HepG2 (cell line): ENCODE measurements at regions not wholly inside any gene's neighbourhood (a gene's known extent, or its start where the extent isn't known, plus 50 kb on each side); places are given as distances from the start of the nearest gene placed in this dataset.

Experiments used
- ATAC-seq: fragments of 200-7000 bp; cut with Tn5 transposase; 3 replicates; pipeline ENCODE4 v1.9.1; 2020; ENCODE audit warnings: mild to moderate bottlenecking, moderate library complexity
- BruUV-seq: library from RNA; stranded (reverse); fragments of 400-500 nt; replicated peaks from 2 replicates; lab custom pipeline; 2021; lab: Mats Ljungman, UMichigan
- CTCF ChIA-PET: fragments of 300-600 bp; formaldehyde crosslinking; extraction: SDS; loops from one replicate; lab custom pipeline; 2021; ENCODE audit warnings: low total read pairs, inconsistent platforms, low intra/inter-chr PET ratio; lab: Yijun Ruan, JAX
- POLR2A ChIA-PET: fragments of 350-600 bp; sonication (Branson Sonifier 250); formaldehyde crosslinking; loops from one replicate; lab custom pipeline; 2020; ENCODE audit warnings: antibody characterized with exemption, inconsistent platforms; lab: Yijun Ruan, JAX
- DNase-seq: peaks from one replicate; pipeline ENCODE4 v3.0.0-alpha.2; 2015; ENCODE audit warnings: low spot score
- FAIRE-seq: peaks from 3 replicates; lab custom pipeline; 2011; peaks lifted over from hg19 to GRCh38; lab: Jason Lieb, UNC
- H2AFZ ChIP-seq: one replicate; pipeline ENCODE4 v1.6.1; 2011; ENCODE audit warnings: low read length, inconsistent platforms
- H3K27ac ChIP-seq: fragments of 300-600 bp; 3 replicates; pipeline ENCODE4 v1.8.0; 2011; ENCODE audit warnings: mixed run types, mild to moderate bottlenecking, mixed read lengths, low read length, inconsistent platforms; ENCODE audit not compliant: insufficient read depth; ENCODE audit errors: extremely low read length
- H3K27me3 ChIP-seq, 2 experiments: fragments of 200-600 bp in 1 of 2; 2 replicates in 1 of 2; 3 replicates in 1 of 2; pipeline versions ENCODE4 v1.6.0 to v1.8.0; 2011; ENCODE audit warnings: low read length in 2 of 2, mild to moderate bottlenecking in 2 of 2, moderate library complexity in 2 of 2, inconsistent platforms in 1 of 2; ENCODE audit not compliant: insufficient read depth in 2 of 2, control insufficient read depth in 1 of 2
- H3K36me3 ChIP-seq, 2 experiments: fragments of 200-600 bp in 1 of 2; replicated peaks in 1 of 2; 2 replicates in 1 of 2; 3 replicates in 1 of 2; pipeline versions ENCODE4 v1.5.1 to v1.8.0; 2011; ENCODE audit warnings: low read length in 2 of 2, inconsistent platforms in 1 of 2; ENCODE audit not compliant: insufficient read depth in 2 of 2, control insufficient read depth in 1 of 2
- H3K4me1 ChIP-seq: 2 replicates; pipeline ENCODE4 v1.5.1; 2012; ENCODE audit warnings: low read length, inconsistent platforms; ENCODE audit not compliant: insufficient read depth
- H3K4me2 ChIP-seq: 2 replicates; pipeline ENCODE4 v1.6.0; 2011; ENCODE audit warnings: low read depth, low read length, inconsistent platforms
- H3K4me3 ChIP-seq, 3 experiments: fragments of 200-600 bp in 1 of 3; sonication (generic), shearing (Covaris generic) in 1 of 3; replicated peaks in 1 of 3; 2 replicates each; pipeline ENCODE4 v1.5.1; 2011 to 2016; ENCODE audit warnings: low read length in 3 of 3, inconsistent platforms in 2 of 3, low read depth in 2 of 3, mild to moderate bottlenecking in 2 of 3, control low read depth in 1 of 3, mixed read lengths in 1 of 3; ENCODE audit not compliant: insufficient read depth in 1 of 3
- H3K79me2 ChIP-seq: one replicate; pipeline ENCODE4 v1.6.1; 2011; ENCODE audit warnings: low read length, inconsistent platforms; ENCODE audit not compliant: insufficient read depth
- H3K9ac ChIP-seq: 2 replicates; pipeline ENCODE4 v1.6.0; 2011; ENCODE audit warnings: mild to moderate bottlenecking, low read depth, low read length, inconsistent platforms; ENCODE audit not compliant: insufficient read depth
- H3K9me3 ChIP-seq: 2 replicates; pipeline ENCODE4 v1.5.1; 2012; ENCODE audit warnings: mild to moderate bottlenecking, low read length
- H4K20me1 ChIP-seq: 2 replicates; pipeline ENCODE4 v1.6.0; 2011; ENCODE audit warnings: inconsistent platforms, mild to moderate bottlenecking, low read length, moderate library complexity; ENCODE audit not compliant: insufficient read depth
- BRCA1 ChIP-seq: sonication (generic); formaldehyde crosslinking; IDR thresholded peaks from 2 replicates; pipeline ENCODE4 v1.4.0; 2020; ENCODE audit warnings: missing genetic modification reagents
- HDAC6 ChIP-seq: fragments of 200-600 bp; sonication (generic); IDR thresholded peaks from 2 replicates; pipeline ENCODE4 v1.7.0; 2017; ENCODE audit warnings: mild to moderate bottlenecking, antibody characterized with exemption, low read length, low read depth
- MBNL3 ChIP-seq: fragments of 250-450 bp; sonication (Bioruptor Pico); conservative IDR thresholded peaks from 2 replicates; pipeline ENCODE4 v1.8.0; 2022; ENCODE audit warnings: mild to moderate bottlenecking, inconsistent platforms
- PATZ1 ChIP-seq: sonication (generic); formaldehyde crosslinking; IDR thresholded peaks from 2 replicates; pipeline ENCODE4 v1.4.0; 2020; ENCODE audit warnings: missing genetic modification reagents
- PTBP1 ChIP-seq: fragments of 200-400 bp; formaldehyde crosslinking; IDR thresholded peaks from 2 replicates; pipeline ENCODE4 v1.6.1; 2018; ENCODE audit warnings: low read length, low read depth; ENCODE audit not compliant: poor library complexity, severe bottlenecking
- SMYD3 ChIP-seq: sonication (generic); formaldehyde crosslinking; IDR thresholded peaks from 2 replicates; pipeline ENCODE4 v1.8.1; 2023; ENCODE audit warnings: mild to moderate bottlenecking, missing genetic modification reagents
- ZBTB1 ChIP-seq: sonication (generic); formaldehyde crosslinking; IDR thresholded peaks from 2 replicates; pipeline ENCODE4 v1.4.0; 2020; ENCODE audit warnings: missing genetic modification reagents, borderline replicate concordance
- ZNF20 ChIP-seq: sonication (generic); formaldehyde crosslinking; IDR thresholded peaks from 2 replicates; pipeline ENCODE4 v1.4.0; 2020; ENCODE audit warnings: mild to moderate bottlenecking, moderate library complexity, missing genetic modification reagents
- in situ Hi-C: cut with HindIII; loops from 2 replicates; pipeline ENCODE4 v1.10.0; 2017; ENCODE audit warnings: low pct_unique_long_range_greater_than_20kb; ENCODE audit not compliant: extremely low pct_ligation_motif_present
- intact Hi-C: fragments of 100-400 bp; cut with micrococcal nuclease; formaldehyde crosslinking; loops from one replicate; pipeline ENCODE4 v1.10.0; 2022; ENCODE audit not compliant: unreplicated experiment
- TF ChIP-seq, protein P1 (sequence below), 2 experiments: sonication (generic) in 1 of 2; formaldehyde crosslinking in 1 of 2; IDR thresholded peaks; 2 replicates each; pipeline versions ENCODE4 v1.6.1 to v1.9.0; 2014 to 2022; ENCODE audit warnings: antibody characterized with exemption in 1 of 2, borderline replicate concordance in 1 of 2, inconsistent platforms in 1 of 2, low read depth in 1 of 2, missing genetic modification reagents in 1 of 2
- TF ChIP-seq, protein P2 (sequence below): sonication (generic); formaldehyde crosslinking; IDR thresholded peaks from 2 replicates; pipeline ENCODE4 v1.5.1; 2020; ENCODE audit warnings: mild to moderate bottlenecking, missing genetic modification reagents
- TF ChIP-seq, protein P3 (sequence below): sonication (generic); formaldehyde crosslinking; IDR thresholded peaks from 2 replicates; pipeline ENCODE4 v1.8.0; 2022; ENCODE audit warnings: missing genetic modification reagents, mild to moderate bottlenecking, borderline replicate concordance
- TF ChIP-seq, protein P4 (sequence below): IDR thresholded peaks from 2 replicates; pipeline ENCODE4 v1.6.1; 2016; ENCODE audit warnings: low read depth, borderline replicate concordance

- no peak overlapping the region for H3K4me2 ChIP-seq
- ChIA-PET CTCF (no interaction called here), POLR2A (no interaction called here)
- intact Hi-C loops, result no loop called here
- FAIRE-seq (no peak), ATAC-seq (no peak), DNase-seq (no peak)
- no peaks in the 10 kb centered on the region for H3K36me3 ChIP-seq
- H3K27me3 ChIP-seq, result no peaks in the 10 kb centered on the region
- no peak overlapping the region for H3K27ac ChIP-seq
- no peak overlapping the region for H3K4me3 ChIP-seq
- no peaks in the 10 kb centered on the region for H3K79me2 ChIP-seq
- no peaks in the 10 kb centered on the region for H3K9me3 ChIP-seq
- no TSS peak for BruUV-seq
- in situ Hi-C loops, result no loop called here
- H2AFZ ChIP-seq, result no peak overlapping the region
- no peaks in the 10 kb centered on the region for H3K4me1 ChIP-seq
- no peaks in the 10 kb centered on the region for H4K20me1 ChIP-seq
- H3K9ac ChIP-seq, result no peak overlapping the region
- TF ChIP-seq, protein P1, sequence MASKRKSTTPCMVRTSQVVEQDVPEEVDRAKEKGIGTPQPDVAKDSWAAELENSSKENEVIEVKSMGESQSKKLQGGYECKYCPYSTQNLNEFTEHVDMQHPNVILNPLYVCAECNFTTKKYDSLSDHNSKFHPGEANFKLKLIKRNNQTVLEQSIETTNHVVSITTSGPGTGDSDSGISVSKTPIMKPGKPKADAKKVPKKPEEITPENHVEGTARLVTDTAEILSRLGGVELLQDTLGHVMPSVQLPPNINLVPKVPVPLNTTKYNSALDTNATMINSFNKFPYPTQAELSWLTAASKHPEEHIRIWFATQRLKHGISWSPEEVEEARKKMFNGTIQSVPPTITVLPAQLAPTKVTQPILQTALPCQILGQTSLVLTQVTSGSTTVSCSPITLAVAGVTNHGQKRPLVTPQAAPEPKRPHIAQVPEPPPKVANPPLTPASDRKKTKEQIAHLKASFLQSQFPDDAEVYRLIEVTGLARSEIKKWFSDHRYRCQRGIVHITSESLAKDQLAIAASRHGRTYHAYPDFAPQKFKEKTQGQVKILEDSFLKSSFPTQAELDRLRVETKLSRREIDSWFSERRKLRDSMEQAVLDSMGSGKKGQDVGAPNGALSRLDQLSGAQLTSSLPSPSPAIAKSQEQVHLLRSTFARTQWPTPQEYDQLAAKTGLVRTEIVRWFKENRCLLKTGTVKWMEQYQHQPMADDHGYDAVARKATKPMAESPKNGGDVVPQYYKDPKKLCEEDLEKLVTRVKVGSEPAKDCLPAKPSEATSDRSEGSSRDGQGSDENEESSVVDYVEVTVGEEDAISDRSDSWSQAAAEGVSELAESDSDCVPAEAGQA (IDR thresholded peaks at IDR 0.05; ENCODE audit: low read depth), result no peak
- TF ChIP-seq, protein P1 (CRISPR knock-in tag; IDR thresholded peaks at IDR 0.05; ENCODE audit: borderline replicate concordance), result no peak
- TF ChIP-seq, protein P2, sequence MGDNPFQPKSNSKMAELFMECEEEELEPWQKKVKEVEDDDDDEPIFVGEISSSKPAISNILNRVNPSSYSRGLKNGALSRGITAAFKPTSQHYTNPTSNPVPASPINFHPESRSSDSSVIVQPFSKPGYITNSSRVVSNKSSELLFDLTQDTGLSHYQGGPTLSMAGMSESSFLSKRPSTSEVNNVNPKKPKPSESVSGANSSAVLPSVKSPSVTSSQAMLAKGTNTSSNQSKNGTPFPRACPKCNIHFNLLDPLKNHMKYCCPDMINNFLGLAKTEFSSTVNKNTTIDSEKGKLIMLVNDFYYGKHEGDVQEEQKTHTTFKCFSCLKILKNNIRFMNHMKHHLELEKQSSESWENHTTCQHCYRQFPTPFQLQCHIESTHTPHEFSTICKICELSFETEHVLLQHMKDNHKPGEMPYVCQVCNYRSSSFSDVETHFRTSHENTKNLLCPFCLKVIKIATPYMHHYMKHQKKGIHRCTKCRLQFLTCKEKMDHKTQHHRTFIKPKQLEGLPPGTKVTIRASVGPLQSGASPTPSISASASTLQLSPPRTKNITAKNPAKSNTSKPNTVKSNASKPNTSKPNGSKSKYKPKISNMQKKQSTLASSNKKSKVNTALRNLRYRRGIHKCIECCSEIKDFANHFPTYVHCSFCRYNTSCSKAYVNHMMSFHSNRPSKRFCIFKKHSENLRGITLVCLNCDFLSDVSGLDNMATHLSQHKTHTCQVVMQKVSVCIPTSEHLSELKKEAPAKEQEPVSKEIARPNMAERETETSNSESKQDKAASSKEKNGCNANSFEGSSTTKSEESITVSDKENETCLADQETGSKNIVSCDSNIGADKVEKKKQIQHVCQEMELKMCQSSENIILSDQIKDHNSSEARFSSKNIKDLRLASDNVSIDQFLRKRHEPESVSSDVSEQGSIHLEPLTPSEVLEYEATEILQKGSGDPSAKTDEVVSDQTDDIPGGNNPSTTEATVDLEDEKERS (CRISPR knock-in tag), result no peak
- no peak for TF ChIP-seq PATZ1 (CRISPR knock-in tag)
- no peak for TF ChIP-seq ZNF20 (CRISPR knock-in tag)
- TF ChIP-seq SMYD3 (CRISPR knock-in tag), result no peak
- no peak for TF ChIP-seq BRCA1 (CRISPR knock-in tag)
- no peak for TF ChIP-seq PTBP1
- TF ChIP-seq, protein P3, sequence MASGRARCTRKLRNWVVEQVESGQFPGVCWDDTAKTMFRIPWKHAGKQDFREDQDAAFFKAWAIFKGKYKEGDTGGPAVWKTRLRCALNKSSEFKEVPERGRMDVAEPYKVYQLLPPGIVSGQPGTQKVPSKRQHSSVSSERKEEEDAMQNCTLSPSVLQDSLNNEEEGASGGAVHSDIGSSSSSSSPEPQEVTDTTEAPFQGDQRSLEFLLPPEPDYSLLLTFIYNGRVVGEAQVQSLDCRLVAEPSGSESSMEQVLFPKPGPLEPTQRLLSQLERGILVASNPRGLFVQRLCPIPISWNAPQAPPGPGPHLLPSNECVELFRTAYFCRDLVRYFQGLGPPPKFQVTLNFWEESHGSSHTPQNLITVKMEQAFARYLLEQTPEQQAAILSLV (CRISPR knock-in tag), result no peak
- TF ChIP-seq MBNL3 (CRISPR knock-in tag), result no peak
- TF ChIP-seq, protein P4, sequence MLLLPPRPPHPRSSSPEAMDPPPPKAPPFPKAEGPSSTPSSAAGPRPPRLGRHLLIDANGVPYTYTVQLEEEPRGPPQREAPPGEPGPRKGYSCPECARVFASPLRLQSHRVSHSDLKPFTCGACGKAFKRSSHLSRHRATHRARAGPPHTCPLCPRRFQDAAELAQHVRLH, result no peak
- no peak for TF ChIP-seq ZBTB1 (CRISPR knock-in tag)
- no peak for TF ChIP-seq HDAC6
Measured at GRCh38 chr3:132783152-132783551, 60.9 kb upstream of the NPHP3 start.
